Thyroid gland (tissue), 4 donors: ENCODE measurements at regions not wholly inside any gene's neighbourhood (a gene's known extent, or its start where the extent isn't known, plus 50 kb on each side); places are given as distances from the start of the nearest gene placed in this dataset.
A peak's percentile ranks its signal among the peaks of the same experiment; 100 is the strongest.

ENCODE experiments used
- DNase-seq, 2 donors: peaks; one replicate each; pipeline ENCODE4 v3.0.0-alpha.2; 2019
- H3K27ac ChIP-seq, 3 donors: fragments of 200-600 bp; sonication (generic); 1 replicate in 2 of 3; 2 replicates in 1 of 3; pipeline ENCODE4 v1.5.1; 2016 to 2019; ENCODE audit warnings: mild to moderate bottlenecking in 1 of 3, moderate library complexity in 1 of 3
- H3K27me3 ChIP-seq: fragments of 200-600 bp; sonication (generic); one replicate; pipeline ENCODE4 v1.5.1; 2019
- H3K36me3 ChIP-seq, 2 donors: fragments of 200-600 bp; sonication (generic); one replicate each; pipeline ENCODE4 v1.5.1; 2016 to 2019
- H3K4me1 ChIP-seq, 2 donors: fragments of 200-600 bp; sonication (generic); one replicate each; pipeline ENCODE4 v1.5.1; 2017 to 2019
- H3K4me3 ChIP-seq, 3 donors: fragments of 200-600 bp; sonication (generic); replicated peaks in 1 of 3; 1 replicate in 2 of 3; 2 replicates in 1 of 3; pipeline ENCODE4 v1.5.1; 2016; ENCODE audit warnings: mild to moderate bottlenecking in 1 of 3
- H3K9me3 ChIP-seq: fragments of 200-600 bp; sonication (generic); one replicate; pipeline ENCODE4 v1.5.1; 2017
- CTCF ChIP-seq, 6 experiments: fragments of 200-600 bp in 3 of 6; fragments of 450-650 bp in 3 of 6; sonication (generic) in 3 of 6; IDR thresholded peaks; one replicate each; pipeline ENCODE4 v1.5.1; 2016 to 2019; ENCODE audit warnings: antibody characterized with exemption in 6 of 6, mild to moderate bottlenecking in 2 of 6, inconsistent platforms in 1 of 6, moderate library complexity in 1 of 6
- POLR2A ChIP-seq, 2 donors: fragments of 450-650 bp; IDR thresholded peaks; one replicate each; pipeline ENCODE4 v1.6.1; 2017; ENCODE audit warnings: antibody characterized with exemption in 2 of 2, mild to moderate bottlenecking in 2 of 2, moderate library complexity in 1 of 2
- WGBS, 2 donors: methylation state at CpG; one replicate each; pipeline ENCODE4 v1.1.5; 2017; 5-methylcytosine and 5-hydroxymethylcytosine counted together
- intact Hi-C: fragments of 100-400 bp; cut with DNase I; formaldehyde crosslinking; loops from one replicate; pipeline ENCODE4 v1.15.1; 2023

- no peak for DNase-seq
- H3K36me3 ChIP-seq, result no peaks in the 10 kb centered on the region
- no peaks in the 10 kb centered on the region for H3K27me3 ChIP-seq
- no peak for TF ChIP-seq POLR2A (IDR thresholded peaks at IDR 0.05)
- TF ChIP-seq CTCF (IDR thresholded peaks at IDR 0.05), result no peak
- H3K27ac ChIP-seq, result no peak overlapping the region
- 55 to 62% methylated on average over 4 of the region's 4 CpGs for WGBS, 2 donors
- H3K4me1 ChIP-seq, result no peaks in the 10 kb centered on the region
- H3K4me3 ChIP-seq, result no peak overlapping the region
- intact Hi-C loops, result no loop called here
- no peaks in the 10 kb centered on the region for H3K9me3 ChIP-seq
Measured at GRCh38 chr12:102746963-102747362, 170.1 kb downstream of the PAH start.

- WGBS, 2 donors, result 59 to 64% methylated on average over 8 of the region's 8 CpGs
- Histone ChIP-seq H3K4me1 (no peaks in the 10 kb centered on the region), H3K9me3 (no peaks in the 10 kb centered on the region), H3K27me3 (no peaks in the 10 kb centered on the region), H3K27ac (no peak overlapping the region), H3K36me3 (no peaks in the 10 kb centered on the region), H3K4me3 (no peak overlapping the region)
- TF ChIP-seq CTCF (IDR thresholded peaks at IDR 0.05) (no peak), POLR2A (IDR thresholded peaks at IDR 0.05) (no peak)
- no peak for DNase-seq
- intact Hi-C loops, result no loop called here
Measured at GRCh38 chr12:102745971-102746600, 171.0 kb downstream of the PAH start.

GRCh38 chr12:102741196-102741595 lies 175.8 kb downstream of the PAH start:
- DNase-seq, result no peak
- Histone ChIP-seq H3K27ac (no peak overlapping the region), H3K36me3 (no peaks in the 10 kb centered on the region), H3K4me1 (no peaks in the 10 kb centered on the region), H3K4me3 (no peak overlapping the region), H3K9me3 (no peaks in the 10 kb centered on the region), H3K27me3 (no peaks in the 10 kb centered on the region)
- intact Hi-C loops, result no loop called here
- TF ChIP-seq POLR2A (IDR thresholded peaks at IDR 0.05), result no peak
- TF ChIP-seq CTCF (IDR thresholded peaks at IDR 0.05), result no peak
- WGBS, 2 donors, result 73 to 75% methylated on average over 3 of the region's 3 CpGs

- H3K4me1 ChIP-seq, result no peaks in the 10 kb centered on the region
- no peak overlapping the region for H3K4me3 ChIP-seq
- intact Hi-C loops, result no loop called here
- no peaks in the 10 kb centered on the region for H3K9me3 ChIP-seq
- peak in 3 of 6 experiments; percentile 35 to 52 (median 39) for TF ChIP-seq CTCF (IDR thresholded peaks at IDR 0.05)
- TF ChIP-seq POLR2A (IDR thresholded peaks at IDR 0.05), result no peak
- no peaks in the 10 kb centered on the region for H3K27me3 ChIP-seq
- DNase-seq, result no peak
- WGBS, 2 donors, result 38 to 41% methylated on average over 3 of the region's 3 CpGs
- H3K27ac ChIP-seq, result no peak overlapping the region
- no peaks in the 10 kb centered on the region for H3K36me3 ChIP-seq
Measured at GRCh38 chr12:102740141-102740955, 176.7 kb downstream of the PAH start.

GRCh38 chr12:102736328-102736727 lies 180.7 kb downstream of the PAH start:
- 93 to 100% methylated on average over 1 of the region's 1 CpG for WGBS, 2 donors
- H3K4me3 ChIP-seq, result no peak overlapping the region
- no peaks in the 10 kb centered on the region for H3K36me3 ChIP-seq
- no peak for TF ChIP-seq CTCF (IDR thresholded peaks at IDR 0.05)
- no peak for TF ChIP-seq POLR2A (IDR thresholded peaks at IDR 0.05)
- no peak for DNase-seq
- H3K27ac ChIP-seq, result no peak overlapping the region
- no peaks in the 10 kb centered on the region for H3K4me1 ChIP-seq
- intact Hi-C loops, result no loop called here
- no peaks in the 10 kb centered on the region for H3K27me3 ChIP-seq
- H3K9me3 ChIP-seq, result no peaks in the 10 kb centered on the region
